SHP77 treated with DMSO at 0.1 percent for 48 hours (cell line): ENCODE measurements at regions not wholly inside any gene's neighbourhood (a gene's known extent, or its start where the extent isn't known, plus 50 kb on each side); places are given as distances from the start of the nearest gene placed in this dataset.
"Not testable (repeated sequence)": the region's sequence is repeated elsewhere in the genome, so short reads cannot be mapped to it uniquely, and the experiment has no call there.

Experiments used
- DNase-seq: peaks from one replicate; lab custom pipeline; 2025; lab: John Stamatoyannopoulos, UW

DNA sequence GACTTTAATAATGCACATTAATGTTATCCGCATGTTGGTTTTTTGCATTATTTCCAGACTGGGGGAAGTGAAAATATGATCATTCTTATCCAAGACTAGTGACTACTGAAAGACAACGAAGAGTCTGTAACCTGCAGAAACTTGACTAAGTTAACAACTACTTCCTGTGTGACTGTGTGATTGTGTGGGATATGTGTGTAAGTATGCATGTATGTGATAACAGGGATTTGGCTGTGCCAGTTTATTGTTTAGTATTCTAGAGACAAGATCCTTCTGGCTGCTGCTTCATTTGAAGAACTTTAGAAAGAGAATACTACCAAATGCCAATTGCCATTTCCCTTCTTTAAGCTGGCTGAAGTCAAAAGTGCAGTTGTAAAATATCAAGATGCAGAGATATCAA, 375.7 kb upstream of the PRR16 start:
- no peak for DNase-seq

DNA sequence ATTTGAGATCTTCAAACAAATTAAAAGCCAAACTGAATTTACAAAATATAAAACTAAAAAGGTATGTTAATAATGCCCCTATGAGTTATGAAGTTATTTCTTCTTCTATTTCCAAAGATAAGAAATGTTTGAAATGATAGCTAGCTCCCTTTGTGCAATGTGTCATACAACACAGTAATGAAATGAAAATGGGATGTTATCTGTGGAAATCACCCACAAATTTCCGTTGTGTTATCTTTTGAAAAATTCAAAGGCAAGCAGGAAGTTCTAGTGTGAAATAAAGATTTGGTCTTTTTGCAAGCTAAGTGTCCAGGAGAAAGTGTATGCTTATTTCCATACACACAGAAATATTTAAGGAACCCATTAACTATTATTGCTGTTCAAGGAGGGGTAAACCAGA, 375.3 kb upstream of the PRR16 start:
- no peak for DNase-seq

DNA sequence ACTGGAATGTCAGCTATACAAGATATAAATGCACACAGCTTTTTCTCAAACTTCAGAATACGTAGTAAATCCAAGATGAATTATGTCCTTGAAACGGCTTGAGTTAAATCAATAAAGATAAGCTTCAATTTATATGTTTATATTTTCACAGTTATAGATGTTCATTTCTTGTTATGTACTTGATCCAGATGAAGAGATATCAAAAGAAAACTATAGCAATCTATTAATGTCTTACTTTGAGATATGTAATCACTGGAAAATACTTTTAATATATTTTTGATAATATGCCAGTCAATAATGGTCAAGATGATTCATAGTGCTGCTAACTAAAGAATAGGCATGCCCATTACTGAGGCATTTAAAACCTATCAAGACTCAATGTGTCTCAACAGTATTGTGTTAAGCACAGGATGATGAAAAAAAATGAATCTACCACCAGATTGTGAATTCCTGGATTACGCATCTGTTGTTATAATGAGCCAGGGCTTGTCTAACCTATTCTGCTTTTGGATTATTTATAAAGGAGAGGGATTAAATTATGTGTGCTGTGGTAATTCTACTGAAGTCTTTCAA, 372.6 kb upstream of the PRR16 start:
- DNase-seq: no peak

DNA sequence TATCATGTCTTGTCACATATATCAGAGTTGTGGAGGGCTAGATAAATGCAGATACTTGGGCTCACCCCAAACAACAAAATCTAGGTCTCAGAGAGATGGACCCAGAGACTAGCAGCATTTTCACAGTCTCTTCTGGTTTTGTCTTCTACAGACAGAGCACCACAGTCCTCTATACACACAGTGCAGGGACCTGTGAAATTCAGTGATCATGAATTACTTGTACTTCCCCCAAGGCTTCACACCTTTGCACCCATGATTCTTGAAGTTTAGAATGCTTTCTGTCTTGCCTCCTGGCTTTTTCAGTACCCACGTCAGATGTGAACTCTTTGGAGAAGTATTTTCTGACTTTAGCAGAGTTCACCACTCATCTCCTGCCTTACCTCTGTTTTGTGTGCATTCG, 371.5 kb upstream of the PRR16 start:
- DNase-seq: no peak

DNA sequence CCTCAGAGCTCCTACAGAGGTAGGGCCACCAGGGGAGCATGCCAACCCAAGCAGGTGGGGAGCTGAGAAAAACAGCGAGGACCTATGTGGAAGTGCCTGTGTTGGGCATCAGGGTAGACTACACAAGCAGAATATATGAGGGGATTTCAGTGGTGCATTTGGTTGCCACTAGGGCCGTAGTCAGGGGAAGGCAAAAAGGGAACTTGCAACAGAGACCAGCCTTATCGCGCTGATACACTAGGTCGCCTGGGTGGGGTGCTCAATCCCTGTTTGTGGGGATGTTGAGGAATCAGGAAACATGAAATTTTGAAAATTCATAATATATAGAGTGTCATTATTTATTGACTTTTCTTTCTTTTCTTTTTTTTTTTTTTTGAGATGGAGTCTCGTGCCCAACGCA, 370.9 kb upstream of the PRR16 start:
- DNase-seq: no peak

DNA sequence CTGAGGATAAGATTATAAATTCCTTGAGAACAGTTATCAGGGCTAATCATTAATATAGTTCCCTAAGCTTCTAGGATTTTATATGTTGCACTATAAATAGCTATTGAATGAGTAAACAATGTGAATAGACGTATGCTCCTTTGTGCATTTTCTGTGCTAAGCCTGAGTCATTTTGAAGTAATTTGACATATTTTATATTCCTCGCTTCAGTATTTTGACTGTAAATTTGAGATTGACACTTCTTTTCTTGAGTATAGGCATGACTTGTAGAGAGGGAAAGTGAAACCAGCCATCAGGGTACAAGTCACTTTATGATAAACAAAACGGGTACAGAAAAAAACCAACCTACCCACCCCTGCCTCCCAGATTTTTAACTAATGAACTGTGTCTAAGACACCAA, 367.7 kb upstream of the PRR16 start:
- DNase-seq: no peak

DNA sequence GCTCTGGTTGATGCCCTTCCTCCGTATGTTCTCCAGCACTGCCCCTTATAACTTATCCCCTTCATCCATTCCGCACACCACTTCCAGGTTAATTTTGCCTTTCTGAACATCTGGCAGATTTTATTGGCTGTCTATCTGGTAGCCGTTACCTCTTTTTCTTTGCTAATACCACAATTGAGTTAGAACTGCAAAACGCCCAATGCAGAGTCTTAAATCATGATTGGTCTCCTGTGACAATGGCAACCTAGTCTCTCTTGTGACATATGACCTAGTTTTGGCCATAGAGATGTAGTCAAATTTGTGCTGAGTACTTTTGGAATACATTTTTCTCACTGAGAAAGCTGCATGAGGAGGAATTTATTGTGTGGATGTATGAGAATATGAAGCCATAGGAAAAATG, 365.7 kb upstream of the PRR16 start:
- DNase-seq: no peak

DNA sequence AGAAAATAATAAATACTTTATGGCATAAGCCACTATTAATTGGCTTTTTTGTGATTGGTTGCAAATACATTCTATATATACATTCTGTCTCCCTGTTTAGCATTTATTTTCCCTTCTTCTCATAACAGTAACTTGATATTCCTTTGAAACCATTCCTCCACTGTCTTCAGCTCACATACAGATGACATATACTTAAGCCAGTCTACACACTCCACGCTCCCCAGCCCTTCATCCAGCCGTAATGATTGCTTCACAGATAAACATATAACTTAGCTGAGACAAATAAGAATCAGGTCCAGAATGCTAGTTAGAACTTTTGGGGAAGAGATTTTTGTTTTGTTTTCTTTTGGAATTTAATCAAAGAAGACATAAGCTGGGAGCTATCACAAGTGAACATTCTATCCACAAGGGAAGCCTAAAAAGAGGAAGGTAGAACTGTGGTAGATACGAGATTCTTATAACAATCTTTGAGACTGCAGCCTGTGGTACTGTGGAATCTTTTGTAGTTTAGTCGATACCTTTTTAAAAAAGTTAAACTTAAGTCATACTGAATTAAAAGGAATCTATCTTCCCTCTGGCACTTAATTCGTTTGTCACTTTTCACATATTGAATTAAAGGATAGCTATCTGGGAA, 365.1 kb upstream of the PRR16 start:
- DNase-seq: no peak

DNA sequence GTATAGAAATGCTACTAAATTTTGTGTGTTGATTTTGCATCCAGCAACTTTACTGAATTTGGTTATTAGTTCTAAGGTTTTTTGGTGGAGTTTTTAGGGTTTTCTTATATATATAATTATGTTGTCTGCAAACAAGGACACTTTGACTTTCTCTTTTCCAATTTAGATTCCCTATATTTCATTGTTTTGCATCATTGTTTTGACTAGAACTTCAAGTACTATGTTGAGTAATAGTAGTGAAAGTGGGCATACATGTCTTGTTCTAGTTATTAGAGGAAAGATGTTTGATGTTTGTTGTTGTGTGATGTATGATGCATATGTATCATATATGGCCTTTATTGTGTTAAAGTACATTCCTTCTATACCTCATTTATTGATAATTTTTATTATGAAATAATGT, 362.3 kb upstream of the PRR16 start:
- no peak for DNase-seq

DNA sequence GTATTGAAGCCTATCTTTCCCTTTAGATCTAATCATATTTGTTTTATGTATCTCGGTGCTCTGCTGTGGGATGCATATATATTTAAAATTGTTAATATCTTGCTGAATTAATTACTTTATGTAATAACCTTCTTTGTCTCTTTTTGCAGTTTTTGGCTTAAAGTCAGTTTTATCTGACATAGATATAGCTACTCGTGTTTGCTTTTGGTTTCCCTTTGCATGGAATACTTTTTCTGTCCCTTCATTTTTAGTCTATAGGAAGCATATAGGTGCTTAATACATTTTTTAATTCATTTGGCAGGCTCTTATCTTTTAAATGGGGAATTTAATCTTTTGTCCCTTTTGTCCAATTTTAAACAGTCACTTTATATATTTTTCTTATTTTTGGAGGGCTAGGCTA, 360.6 kb upstream of the PRR16 start:
- no peak for DNase-seq

DNA sequence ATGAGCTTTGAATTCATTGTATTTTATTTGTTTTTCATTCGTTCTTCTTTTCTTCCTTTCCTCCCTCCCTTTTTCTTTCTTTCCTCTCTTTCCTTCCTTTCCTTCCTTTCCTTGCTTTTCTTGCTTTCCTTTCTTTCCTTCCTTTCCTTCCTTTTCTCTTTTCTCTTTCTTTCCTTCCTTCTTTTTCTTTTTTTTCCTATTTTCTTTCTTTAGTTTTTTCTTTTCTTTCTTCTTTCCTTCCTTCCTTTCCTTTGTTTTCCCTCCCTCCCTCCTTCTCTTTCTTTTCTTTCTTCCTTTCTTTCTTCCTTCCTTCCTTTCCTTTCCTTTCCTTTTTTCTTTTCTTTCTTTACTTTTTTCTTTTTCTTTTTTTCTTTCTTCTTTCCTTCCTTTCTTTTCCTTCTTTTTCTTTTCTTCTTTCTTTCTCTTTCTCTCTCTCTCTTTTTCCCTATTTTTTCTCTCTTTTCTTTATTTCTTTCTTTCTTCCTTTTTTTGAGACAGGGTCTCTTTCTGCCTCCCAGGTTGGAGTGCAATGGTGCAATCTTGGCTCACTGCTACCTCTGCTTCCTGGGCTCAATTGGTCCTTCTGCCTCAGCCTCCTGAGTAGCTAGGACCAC, 357.1 kb upstream of the PRR16 start:
- no peak for DNase-seq

DNA sequence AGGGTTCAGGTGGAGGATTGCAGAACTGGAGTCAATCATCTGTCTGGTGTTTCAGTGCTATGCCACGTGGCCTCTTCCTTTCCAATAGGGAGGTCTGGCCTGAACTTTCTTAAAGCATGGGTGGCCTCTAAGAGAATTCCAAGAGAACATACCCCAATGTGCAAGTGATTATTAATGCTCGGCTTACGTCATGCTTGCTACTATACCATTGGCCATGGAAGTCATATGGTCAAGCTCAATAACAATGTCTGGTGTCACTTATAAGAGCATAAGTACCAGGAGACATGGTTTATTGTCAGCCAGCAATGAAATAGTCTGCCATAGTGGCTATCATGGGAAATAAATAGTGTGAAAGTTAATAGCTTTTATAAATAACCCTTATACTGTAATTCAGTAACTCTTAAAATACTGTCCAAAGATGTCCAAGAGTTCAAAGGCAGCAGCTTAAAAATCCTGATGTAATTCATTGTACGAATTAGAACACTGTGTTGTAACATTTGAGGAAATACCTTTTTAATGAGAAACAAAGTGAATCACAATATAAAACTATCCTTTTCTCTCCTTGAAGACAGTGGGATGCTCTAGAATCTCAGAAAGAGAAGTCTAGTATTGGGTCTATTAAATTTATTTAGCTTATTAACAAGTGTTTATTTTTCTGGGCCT, 355.4 kb upstream of the PRR16 start:
- no peak for DNase-seq

DNA sequence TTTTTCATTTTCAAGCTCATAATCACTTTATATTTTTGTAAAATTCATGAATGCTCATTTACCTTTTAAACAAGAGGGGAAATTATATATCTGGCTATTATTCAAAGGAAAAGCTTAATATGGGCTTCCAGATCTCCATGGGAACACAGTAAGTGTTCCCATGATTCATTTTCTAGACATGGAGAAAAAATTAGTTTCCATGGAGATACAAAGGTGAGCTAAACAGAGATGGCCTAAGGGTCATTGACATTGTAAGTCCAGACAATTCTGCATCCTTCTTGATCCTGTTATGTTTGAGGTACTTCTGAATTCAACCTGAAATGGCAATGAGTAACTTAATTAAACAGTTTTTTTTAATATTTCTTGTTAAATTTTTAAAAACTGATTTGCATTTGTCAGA, 341.4 kb upstream of the PRR16 start:
- DNase-seq: no peak

DNA sequence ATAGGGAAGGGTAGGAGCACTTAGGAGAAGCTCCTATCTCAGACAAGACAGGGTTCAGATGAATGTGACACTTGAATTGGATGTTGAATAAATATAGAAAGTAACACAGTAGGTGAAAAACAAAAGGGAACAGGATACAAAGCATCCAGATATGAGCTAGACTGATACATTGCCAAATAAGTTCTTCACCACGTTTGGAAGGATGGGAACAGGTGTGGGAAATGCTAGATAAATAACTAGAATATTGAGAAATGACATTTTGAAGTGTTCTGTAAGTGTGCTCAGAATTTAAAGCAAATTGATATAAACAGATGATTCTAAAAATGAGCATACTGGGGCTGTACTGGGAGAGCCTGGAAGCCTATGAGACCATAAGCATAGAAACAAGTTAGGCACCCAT, 340.1 kb upstream of the PRR16 start:
- no peak for DNase-seq

DNA sequence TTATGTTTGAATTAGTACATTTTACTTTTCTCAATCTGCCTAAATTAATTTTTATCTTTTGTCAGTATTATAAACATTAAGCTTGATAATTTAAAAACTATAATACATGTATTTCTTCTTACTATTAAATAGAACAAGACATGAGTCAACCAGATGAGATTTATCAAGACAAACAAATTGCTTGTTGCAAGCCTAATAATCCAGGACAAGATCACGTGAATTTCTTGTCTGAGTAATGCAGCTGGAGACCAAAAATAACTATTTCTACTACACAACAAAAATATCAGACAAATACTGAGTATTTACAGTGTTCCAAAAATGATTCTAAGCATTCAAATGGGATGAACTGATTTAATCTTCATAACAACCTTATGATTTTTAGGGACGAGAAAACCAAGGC, 339.1 kb upstream of the PRR16 start:
- no peak for DNase-seq

DNA sequence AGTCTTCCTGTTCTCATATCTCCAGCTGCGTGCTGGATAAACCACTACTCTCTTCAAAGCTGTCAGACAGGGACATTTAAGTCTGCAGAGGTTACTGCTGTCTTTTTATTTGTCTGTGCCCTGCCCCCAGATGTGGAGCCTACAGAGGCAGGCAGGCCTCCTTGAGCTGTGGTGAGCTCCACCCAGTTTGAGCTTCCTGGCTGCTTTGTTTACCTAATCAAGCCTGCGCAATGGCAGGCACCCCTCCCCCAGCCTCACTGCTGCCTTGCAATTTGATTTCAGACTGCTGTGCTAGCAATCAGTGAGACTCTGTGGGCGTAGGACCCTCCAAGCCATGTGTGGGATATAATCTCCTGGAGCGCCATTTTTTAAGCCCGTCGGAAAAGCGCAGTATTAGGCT, 331.8 kb upstream of the PRR16 start:
- DNase-seq: not testable (repeated sequence)

DNA sequence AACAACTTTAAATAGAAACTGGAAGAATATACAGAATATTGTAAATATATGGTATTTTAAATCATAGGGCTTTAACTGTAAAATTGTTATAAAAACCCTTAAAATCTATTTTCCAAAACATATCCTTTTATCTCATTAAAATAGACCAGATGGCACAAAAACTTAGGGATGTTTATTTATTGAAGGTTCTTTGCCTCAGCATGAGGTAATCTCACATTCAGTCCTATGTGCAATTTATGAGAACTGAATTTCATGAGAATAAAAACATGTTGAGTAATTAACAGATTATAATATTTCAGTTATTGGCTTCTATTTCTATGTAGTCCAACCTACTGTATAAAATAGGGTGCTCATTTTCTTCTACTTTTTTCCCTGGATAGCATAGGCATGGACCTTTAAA, 329.2 kb upstream of the PRR16 start:
- DNase-seq: no peak

DNA sequence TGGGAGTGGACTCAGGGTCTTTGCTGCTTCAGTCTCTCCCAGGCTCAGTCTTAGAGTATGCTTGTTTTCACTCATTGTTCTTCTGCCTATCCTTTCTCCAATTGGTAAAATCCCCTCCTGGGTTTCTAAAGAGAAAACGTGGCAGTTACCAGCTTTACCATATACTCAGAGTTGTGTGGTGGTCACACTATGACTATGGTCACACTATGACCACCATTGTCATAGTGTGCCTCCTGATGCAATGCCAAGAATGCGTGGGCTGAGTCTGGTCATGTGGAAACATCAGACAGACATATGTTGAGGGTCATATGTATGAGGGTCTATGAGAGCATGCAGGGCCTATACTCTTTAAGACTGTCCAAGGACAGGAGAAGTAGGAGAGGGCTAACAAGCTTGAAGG, 326.5 kb upstream of the PRR16 start:
- no peak for DNase-seq

DNA sequence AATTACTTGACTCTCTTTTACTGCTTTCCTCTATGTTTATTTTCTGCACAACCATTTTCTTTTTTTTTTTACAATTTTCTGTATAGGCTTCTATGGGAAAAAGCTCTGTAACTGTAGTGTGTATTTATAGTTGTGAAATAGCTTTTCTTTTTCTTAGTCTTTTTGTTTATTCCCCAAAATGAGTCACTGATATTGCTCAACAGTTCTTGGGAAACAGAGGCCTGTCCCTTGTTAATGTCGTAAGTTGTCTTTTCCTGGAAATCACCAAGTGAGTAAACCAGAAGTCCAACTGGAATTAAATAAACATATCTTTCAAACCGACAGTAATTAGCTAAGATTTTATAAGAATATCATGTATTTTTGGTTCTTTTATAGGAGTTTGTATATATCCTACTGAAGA, 325.1 kb upstream of the PRR16 start:
- DNase-seq: no peak

DNA sequence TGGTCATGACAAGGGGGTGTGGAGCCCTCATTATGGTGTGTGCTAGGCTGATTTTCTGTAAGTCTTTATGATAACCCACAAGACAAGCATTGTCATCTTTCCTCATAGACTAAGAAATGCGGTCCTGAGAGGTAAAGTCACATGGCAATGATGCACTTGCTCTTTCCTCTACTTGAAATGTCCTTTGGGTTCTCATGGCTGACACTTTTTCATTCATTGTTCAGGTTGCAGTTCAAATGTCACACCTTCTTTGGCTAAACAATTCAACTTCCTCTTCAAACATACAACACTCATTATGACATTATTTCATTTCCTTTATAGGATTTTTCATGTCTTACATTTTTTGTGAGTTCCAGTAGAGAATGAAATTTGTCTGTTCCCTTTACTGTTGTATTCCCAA, 323.6 kb upstream of the PRR16 start:
- no peak for DNase-seq

DNA sequence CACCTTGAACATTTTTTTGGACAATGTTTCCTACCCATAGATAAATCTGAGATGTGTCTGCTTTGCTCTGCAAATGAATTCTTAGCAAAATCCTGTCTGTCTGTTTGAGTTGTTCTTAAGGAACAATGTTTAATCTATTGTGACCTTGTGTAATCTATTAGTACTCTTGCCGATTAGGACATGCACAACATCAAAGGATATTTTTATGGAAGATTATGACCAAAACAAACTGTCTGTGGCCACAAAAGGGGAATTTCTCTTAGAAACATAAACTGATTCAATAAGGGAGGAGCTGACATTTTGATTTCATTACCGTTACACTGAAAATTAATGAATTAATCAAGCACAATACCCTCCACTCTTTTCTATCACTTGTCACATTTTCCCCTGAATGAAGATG, 323.0 kb upstream of the PRR16 start:
- no peak for DNase-seq

DNA sequence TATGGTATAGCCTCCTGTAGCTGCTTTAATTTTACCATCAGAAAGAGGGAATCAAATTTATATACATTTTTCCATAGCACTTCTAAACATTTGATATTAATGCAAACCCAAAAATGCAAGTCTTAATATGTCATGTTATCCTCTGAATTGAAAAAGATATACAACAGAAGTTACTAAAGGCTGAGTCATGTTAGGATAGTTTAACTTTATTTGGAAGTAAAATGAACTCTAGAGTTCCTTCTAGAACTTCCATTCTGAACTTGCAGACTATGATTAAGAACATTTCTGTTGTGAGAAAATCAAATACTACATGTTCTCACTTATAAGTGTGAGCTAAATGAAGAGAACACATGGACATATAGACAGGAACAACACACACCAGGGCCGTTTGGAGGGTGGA, 317.3 kb upstream of the PRR16 start:
- no peak for DNase-seq

DNA sequence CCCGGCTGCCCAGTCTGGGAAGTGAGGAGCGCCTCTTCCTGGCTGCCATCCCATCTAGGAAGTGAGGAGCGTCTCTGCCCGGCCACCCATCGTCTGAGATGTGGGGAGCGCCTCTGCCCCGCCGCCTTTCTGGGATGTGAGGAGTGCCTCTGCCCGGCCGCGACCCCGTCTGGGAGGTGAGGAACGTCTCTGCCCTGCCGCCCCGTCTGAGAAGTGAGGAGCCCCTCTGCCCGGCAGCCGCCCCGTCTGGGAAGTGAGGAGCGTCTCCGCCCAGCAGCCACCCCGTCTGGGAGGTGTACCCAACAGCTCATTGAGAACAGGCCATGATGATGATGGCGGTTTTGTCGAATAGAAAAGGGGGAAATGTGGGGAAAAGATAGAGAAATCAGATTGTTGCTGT, 316.2 kb upstream of the PRR16 start:
- not testable (repeated sequence) for DNase-seq

DNA sequence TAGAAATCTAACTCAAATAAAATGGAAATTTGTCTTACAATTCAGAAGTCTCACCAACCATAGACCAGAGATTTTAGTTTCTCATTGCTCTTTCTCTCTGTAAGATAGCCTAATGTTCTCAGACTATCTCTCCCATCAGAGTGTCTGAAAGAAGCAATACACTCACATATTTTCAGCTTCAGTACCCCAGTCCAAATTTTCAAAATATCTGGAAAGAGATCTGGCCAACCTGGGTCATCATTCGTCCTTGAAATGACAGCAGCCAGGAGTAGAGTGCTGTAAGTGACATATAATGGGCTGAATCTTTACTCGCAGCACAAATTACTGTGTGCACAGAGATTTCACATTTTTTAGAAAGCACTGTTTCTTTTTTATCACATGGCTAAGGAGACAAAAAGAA, 313.3 kb upstream of the PRR16 start:
- no peak for DNase-seq
